COLO668 (cell line): ENCODE measurements at regions not wholly inside any gene's neighbourhood (a gene's known extent, or its start where the extent isn't known, plus 50 kb on each side); places are given as distances from the start of the nearest gene placed in this dataset.

Experiments
- DNase-seq: peaks from one replicate; lab custom pipeline; 2025; ENCODE audit not compliant: unreplicated experiment; lab: John Stamatoyannopoulos, UW

DNA sequence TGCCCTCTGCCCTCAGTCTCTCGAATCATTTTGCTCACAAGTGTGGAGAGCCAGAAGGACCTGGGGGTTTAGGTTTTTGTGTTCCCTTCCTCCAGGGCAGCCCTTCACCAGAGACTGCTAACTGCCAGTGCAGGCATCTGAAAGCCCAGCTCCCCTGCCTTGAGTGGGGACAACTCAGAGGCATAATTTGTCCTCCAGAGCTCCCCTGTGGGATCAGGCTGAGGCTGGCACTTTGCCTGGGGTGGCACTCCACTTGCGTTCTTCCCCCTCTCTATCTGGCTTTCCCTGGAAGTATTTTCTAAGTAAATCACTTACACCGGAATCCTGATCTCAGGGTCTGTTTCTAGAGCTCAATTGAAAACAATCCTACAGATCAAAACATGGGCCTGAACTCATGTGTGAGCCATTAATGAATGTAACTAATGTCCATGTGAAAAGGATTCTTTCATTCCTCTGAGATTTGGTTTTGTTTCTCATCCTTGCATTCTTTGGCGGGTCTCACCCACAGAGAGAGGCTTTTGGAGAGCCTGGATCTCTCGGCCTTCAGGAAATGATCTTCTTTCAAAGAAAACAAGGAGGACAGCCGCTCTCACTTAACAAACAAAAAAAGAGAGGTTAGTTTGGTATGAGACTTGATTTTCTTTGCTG lies 125.7 kb upstream of the RIPOR2 start:
- DNase-seq, result no peak

DNA sequence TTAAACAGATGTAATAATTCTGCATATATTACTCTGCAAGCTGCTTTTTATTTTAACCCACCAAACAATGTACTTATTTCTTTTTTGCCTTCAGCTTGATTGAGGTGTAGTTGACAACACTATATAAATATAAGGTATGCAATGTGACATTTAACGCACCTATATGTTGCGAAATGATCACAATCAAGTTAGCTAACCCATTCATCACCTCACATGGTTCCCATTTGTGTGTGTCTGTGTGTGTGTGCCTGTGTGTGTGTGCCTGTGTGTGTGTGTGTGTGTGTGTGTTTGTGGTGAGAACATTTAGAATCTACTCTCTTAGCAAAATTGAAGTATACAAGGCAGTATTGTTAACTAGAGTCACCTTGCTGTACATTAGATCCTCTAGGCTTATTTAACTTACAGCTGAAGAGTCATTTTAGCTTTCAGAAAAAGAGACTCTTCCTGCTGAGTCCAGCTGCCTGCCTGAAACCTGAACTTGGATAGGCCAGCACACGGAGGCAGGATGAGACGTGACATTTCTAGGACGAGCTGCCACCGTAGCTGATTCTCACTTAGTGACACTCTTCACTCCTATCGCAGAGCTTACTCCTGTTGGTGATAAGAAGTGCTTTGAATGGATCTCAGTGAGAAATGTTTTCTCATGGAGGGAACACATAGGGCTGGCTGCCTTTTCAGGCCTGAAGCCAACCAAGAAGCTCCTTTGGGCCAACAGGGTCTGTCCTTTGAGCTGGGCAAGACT lies 126.5 kb upstream of the RIPOR2 start:
- DNase-seq, result no peak

DNA sequence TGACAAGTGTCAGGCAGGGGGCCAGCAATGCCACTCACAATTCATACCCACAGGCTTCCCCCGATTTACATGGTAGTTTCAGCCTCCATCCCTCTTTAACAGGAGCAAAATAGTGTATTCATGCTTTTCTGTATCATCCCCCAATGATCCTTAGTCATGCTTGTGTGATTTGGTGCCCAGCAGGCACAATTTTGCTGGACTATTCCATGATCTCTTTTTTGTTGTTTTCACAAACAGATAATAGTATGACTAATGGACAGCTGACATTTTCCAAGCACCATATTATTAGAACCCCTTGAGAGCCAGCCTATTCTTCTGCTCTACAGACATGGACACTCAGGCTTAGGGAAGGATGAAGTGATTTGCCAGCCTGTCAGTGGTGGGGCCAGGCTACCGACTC lies 128.2 kb upstream of the RIPOR2 start:
- DNase-seq, result no peak

DNA sequence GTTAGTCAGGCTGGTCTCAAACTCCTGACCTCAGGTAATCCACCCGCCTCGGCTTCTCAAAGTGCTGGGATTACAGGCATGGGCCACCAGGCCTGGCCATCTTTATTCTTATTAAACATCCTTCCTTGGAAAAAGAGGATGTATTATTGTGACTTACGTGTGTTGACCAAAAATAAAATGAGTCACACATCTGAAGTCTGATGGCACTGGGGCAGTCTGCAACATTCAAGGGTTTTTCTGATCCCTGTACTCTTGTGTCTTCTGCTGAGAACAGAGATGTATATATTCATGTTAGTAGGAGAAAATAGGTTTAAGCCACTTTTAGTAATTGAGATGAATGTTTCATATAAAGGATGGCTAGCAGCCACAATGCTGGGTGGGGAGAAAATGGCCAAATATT lies 129.9 kb upstream of the RIPOR2 start:
- DNase-seq, result no peak

DNA sequence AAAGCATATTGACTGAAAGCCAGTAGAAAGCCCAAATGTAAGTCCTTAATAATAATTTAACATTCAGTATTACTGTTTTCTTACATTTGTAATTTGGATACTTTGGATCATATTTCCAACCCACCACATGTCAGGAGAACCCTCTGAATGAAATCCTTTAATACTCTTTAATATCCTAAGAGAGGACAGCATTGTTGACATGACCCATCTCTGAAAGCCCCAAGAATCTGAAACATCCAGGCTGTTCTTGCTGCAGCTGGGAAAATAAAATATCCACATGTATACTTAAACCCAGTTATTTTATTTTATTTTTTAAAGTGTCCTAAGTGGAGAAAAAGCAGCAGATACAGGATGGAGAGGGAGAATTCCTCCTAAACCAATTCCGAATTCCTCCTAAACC lies 130.8 kb upstream of the RIPOR2 start:
- no peak for DNase-seq

DNA sequence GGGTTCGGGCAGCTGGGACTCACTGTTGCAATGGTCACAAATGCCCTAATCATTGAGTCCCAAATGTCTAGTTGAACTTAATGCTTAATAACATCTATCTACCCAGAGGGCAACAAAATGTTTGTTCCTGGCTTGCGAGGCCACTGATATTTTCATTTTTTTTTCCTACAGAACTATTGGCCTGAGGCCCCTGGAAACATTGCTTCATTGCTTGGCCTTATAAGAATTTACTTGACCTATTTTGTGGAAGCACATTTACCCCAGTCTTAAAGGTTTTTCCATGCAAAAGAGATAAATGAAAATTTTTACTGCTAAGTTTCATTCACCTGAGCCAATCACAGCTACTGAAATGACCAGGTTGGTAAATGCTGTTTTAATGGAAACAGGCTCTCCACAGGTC lies 133.1 kb upstream of the RIPOR2 start:
- DNase-seq, result no peak

DNA sequence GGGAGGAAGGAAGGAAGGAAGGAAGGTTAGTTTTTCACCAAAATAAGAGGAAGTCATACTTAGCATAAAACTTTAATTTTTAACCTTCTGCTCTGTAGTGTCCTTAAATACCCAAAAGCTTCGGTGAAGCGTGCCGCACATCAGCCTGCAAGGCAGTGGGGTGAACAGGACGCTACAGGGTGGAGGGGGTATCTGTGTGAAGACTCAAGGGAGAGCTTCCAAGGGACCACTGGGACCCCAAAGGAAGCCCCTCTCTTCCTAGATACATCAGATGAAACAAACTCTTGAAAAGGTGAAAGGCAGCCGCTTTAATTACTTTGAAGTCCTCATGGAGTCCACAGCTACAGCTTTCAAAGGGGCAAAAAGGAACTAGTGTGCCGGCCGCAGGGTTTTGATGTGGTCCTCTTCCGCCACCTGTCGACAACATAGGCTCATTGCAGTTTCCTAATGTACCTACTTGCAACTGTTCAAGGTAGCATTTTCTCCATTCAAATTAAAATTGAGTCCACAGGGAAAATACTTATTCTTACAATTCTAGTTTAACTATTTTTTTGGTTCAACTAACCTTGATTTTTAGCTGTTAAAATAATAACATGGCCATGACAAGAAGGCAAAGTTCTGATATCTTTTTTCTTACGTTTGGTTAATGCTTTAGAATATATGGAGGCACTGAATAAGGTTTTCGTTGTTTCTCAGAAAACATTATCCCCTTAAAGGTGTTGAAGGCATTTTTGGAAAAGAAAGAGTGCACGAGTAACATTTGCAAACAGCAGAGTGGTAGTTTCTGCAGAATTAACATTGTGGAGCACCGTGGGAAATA lies 135.0 kb upstream of the RIPOR2 start:
- peak; percentile 67 for DNase-seq

DNA sequence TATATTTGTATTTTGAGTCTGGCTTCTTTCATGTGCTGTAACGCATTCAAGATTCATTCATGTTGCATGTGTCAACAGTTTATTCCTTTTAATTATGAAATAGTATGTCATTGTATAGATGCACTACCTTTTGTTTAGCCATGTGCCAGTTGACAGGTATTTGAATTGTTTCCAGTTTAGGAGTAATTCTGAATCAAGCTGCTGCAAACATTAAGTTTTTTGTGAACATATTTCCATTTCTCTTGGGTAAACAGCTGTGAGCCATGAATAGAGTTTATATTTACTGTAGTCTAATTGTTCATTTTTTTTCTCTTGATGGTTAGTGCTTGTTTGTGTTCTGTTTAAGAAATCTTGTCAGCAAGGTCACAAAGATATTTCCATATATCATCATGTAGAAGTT lies 142.4 kb upstream of the RIPOR2 start:
- DNase-seq, result no peak

DNA sequence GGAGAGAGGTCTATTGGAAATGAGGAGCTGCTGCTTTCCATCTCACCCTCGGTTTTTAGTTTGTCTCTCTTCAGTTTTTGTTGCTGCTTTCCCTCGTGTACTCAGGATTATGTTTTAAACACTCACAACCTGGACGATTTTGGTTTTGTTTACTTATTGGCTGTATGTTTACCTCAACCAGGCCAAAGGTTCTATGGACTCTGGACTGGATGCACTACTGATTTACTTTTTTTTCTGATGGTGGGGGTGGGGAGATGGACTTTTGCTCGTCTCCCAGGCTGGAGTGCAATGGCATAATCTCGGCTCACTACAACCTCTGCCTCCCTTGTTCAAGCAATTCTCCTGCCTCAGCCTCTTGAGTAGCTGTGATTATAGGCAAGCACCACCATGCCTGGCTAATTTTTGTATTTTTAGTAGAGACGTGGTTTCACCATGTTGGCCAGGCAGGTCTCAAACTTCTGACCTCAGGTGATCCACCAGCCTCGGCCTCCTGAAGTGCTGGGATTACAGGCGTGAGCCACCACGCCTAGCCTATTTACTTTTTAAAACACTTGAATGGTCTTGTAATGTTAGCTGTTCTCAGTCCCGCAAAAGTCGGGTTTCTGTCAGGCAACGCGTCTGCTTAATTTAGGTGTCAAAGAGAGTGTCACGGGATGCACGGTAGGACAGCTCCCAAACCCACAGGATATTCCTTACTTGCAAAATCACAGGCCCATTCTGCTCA lies 148.2 kb upstream of the RIPOR2 start:
- DNase-seq, result no peak

DNA sequence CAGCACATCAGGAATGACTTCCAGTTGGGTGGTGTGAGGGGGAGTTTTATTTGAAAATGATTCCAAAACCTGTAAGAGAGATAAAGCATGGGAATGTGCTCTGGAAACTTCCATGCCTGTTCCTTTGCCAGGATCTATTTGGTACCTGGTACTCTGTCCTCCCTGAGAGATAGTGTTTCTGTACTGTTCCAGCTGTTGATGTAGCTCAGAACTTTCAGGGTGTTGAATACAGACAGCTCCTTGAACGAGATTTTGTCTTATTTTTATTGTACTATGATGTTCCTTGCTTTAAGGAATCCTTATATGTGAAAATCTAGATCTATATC lies 148.7 kb upstream of the RIPOR2 start:
- no peak for DNase-seq

DNA sequence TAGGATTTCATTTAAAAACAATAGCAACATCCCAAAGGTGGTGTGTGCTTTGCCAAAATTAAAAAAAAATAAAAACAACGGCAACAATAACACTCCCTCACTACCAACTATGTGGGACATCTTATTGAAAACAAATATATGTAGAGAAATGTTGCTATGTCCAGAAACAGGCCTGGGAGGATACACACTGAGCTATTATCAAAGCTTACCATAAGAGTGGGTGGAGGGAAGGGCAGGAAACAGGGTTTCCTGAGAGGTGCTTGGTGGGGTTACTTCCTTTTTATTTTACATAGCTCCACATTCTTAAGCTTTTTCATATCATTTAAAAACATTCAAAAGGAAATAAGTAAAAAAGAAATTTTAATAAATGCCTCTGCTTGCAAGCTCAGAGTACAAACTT lies 150.0 kb upstream of the RIPOR2 start:
- DNase-seq, result no peak

DNA sequence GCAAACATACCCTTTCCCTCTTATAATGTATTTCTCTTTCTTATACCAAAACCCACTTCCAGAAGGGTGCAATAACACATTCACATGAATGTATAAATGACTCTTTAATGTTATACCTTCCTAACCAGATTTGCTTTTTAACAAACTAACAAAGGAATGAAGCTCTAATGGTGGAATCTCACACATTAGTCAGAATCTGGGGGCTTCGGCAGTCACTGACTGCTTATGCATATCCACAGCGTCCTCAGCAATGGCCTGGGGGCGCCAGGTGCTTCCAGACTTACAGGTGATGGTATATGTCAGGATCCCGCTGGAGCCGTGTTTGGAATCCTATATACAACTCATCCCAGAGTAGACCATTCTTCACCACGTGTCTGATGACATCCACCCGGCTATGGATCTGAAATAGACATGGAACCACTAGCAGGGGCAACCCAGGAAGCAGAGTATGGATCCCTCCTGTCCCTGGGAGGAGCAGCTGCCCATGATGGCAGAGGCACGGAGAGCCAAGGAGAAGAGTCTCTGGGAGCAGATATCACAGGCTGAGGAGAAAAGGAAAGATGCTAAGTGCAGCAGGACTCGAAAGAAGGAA lies 150.8 kb upstream of the RIPOR2 start:
- DNase-seq, result no peak

DNA sequence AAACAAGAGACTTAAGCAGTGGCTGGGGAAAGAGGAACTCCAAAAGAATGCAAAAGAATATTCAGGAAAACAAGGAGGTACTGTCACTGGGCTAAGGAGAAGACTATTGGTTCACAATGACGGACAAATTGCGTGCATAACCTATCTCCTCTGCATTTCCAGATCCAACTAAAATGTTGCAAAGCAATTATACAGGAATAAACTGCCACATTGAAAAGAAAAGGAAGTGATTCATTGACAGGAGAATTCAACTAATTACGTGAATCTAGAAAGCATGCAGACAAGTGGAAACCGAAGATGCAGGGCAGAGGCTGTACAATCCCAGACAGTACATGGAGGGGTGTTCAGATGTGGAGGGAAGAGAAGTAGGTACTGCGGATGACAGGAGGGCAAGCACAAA lies 152.8 kb upstream of the RIPOR2 start:
- DNase-seq, result no peak

DNA sequence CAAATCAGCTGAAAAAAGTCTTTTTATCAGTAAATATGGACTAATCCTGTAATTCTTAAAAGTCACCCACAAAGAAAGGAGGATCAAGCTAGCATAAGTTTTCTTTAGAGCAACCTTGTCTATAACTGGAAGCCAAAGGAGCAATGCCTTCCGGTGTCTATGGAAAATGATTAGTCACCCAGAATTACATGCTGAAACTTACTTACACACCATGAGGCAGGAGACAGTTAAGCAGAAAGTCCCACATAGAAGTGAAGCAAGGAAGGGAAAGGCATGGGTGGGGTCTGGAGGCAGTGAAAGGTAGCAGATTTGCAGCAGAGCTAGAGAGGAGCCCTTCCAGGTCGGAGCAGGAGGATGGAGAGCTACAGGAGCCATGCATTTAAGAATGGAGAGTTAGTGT lies 153.7 kb upstream of the RIPOR2 start:
- no peak for DNase-seq

DNA sequence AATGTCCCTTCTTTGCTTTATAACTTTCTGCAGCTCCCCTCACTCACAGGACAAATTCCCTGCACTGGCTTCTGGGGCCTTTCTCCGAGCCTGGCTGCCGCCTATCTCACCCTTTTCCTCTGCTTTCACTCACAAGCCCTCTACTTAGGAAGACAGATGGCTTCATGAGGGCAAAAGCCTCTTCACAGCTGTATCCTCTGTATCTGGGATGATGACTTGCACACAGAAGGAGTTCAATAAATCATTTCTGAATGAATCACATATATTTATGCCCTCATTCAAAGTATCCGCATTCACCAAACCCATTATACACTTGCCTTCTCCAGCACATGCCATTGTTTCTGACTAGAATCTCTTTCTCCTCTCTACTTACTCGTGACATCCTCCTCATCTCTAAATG lies 159.0 kb upstream of the RIPOR2 start:
- no peak for DNase-seq

DNA sequence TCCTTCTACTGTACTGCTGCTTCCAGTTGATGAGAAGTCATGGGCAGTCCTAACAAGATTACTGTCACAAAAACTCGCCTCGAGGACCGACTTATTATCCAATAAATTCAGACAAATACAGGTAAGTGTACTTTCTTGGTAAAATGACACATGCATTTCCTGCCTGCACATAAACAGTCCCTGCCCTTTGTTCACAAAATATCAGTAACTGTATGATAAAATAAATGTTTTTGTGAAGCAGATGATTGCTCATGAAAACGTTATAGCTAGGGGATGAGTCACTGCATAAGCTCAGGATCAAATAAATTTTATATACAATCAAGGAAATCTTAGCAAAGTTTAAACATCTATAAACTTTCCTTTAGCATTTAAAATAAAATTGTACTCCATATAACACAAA lies 164.5 kb upstream of the RIPOR2 start:
- DNase-seq, result no peak

DNA sequence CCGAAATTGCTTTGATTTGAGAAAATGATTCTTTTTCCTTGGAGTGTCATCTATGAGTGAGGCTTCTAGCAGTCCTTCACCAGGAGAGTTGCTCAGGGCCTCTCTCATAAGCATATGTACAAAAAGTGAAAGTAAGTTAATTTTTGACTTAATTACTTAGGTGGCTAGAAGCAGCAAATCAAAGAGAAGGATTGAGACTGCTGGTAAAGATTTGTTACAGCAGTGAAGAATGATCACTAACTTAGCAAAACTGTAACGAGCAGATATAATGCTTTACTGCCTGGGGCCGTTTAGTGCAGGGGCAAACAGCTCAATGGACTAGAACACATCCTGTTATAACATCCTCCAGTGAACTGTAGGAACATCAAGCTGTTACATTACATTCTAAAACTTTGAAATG lies 167.8 kb upstream of the RIPOR2 start:
- no peak for DNase-seq

DNA sequence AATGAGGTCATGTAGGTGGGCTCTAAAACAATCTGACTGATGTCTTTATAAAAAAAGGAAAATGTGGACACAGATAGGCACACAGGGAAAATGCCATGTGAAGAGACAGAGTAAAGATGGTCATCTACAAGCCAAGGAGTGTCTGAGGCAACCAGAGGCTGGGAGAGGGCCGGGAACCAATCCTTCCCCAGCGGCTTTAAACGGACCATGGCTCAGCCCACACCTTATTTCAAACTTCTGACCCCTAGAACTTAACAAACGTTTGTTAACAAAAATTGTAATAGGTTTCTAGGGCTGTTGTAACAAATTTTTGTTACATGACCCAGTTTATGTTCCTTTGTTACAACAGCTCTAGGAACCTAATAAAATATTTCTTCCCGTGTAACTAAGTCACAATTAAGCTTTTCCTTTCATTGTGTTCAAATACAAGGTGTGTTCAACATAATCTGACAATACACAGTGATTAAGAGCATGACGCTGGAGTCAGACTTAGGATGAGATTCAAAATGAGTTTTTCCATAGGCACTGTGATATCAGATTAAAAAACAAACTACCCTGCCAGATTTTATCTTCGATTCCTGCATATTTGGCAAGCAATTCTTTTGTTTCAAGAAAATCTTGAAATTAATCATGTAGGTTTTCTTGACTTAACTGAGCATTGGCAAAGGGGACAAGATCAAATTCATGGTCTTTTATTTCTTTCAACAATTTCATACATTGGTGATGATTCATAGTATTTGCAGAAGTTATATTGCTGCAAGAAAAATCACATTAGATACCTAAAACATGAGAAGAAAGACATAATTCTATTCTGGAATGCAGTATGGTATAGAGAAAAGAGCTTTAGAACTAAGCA lies 169.5 kb upstream of the RIPOR2 start:
- no peak for DNase-seq

DNA sequence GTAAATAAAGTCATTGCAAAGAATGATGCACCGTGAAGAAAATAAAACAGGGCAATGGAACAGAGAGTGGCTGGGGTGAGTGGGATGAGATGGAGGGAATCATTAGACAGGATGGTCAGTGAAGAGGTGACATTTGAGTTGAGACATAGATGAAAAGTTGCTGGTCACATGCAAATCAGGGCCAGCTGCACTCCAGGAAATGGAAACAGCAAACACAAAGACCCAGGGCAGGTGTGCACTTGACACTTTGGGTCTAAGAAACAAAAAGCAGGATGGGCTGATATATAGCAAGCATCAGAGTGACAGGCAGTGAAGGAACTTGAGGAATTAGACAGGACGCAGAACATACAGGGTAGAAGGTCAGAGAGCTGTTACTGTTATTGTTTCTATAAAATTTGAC lies 171.5 kb upstream of the RIPOR2 start:
- peak; percentile 48 for DNase-seq

DNA sequence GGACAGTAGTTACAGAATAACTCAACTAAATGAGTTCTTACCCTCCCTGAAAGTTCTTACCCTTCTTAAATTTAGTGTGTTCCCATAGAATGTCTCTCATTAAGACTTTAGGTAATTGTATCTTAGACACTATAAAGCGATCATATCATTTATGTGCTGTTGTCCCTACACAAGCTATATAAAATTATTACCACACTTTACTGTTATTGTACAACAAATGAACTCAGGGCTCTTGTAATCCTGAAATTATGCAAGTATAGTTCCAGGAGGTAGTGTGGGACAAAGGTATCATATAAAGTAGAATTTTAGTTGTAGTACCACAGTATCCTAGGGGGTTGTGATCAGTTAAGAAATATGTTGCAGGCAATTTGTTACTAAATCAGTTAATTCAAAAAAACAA lies 167.4 kb upstream of the CARMIL1 start:
- no peak for DNase-seq
